ACC112 (cell line): ENCODE measurements at regions not wholly inside any gene's neighbourhood (a gene's known extent, or its start where the extent isn't known, plus 50 kb on each side); places are given as distances from the start of the nearest gene placed in this dataset.

Experiments used
- H2AFZ ChIP-seq: fragments of 200-600 bp; sonication (generic); one replicate; pipeline ENCODE4 v1.6.0; 2017; ENCODE audit warnings: antibody characterized with exemption, low read length; ENCODE audit not compliant: unreplicated experiment
- H3K27ac ChIP-seq: fragments of 200-600 bp; sonication (generic); 2 replicates; pipeline ENCODE4 v1.5.1; 2014; ENCODE audit warnings: low read depth, mild to moderate bottlenecking, antibody characterized with exemption, low read length, moderate library complexity
- H3K27me3 ChIP-seq: fragments of 200-600 bp; sonication (generic); 2 replicates; pipeline ENCODE4 v1.6.1; 2014; ENCODE audit warnings: mild to moderate bottlenecking, antibody characterized with exemption, low read length, moderate library complexity, mixed read lengths; ENCODE audit not compliant: insufficient read depth
- H3K36me3 ChIP-seq: fragments of 200-600 bp; sonication (generic); 2 replicates; pipeline ENCODE4 v1.6.1; 2016; ENCODE audit warnings: mild to moderate bottlenecking, antibody characterized with exemption, low read length, moderate library complexity, mixed read lengths; ENCODE audit not compliant: insufficient read depth
- H3K4me1 ChIP-seq: fragments of 200-600 bp; sonication (generic); one replicate; pipeline ENCODE4 v1.6.1; 2016; ENCODE audit warnings: low read length, mixed read lengths; ENCODE audit not compliant: insufficient read depth, unreplicated experiment, control insufficient read depth
- H3K4me3 ChIP-seq: fragments of 200-600 bp; sonication (generic); 2 replicates; pipeline ENCODE4 v1.5.1; 2014; ENCODE audit warnings: mild to moderate bottlenecking, low read depth, low read length
- H3K79me2 ChIP-seq: fragments of 200-600 bp; sonication (generic); one replicate; pipeline ENCODE4 v1.6.0; 2016; ENCODE audit warnings: low read length; ENCODE audit not compliant: control insufficient read depth, unreplicated experiment, insufficient read depth

DNA sequence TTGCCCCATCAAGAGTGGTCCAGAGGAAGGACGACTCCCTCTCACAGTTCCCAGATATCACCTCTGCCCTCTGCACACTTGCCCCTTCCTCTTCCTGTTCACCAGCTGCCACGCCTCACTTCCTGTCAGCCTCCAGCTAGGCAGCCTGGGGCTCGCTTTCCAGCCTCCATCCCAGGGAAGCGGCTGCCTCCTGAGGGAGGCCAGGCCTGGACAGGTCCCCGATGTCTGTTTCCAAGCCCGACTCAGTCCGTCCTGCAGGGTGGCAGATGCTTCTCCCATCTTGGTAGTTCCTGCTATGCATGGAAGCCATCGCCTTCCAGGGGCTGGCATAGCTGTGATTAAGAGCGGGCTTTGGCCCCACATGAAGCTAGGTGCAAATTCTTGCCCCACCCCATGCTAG lies 233.5 kb upstream of the PMEPA1 start:
- Histone ChIP-seq H3K79me2 (no peaks in the 10 kb centered on the region), H2AFZ (no peak overlapping the region), H3K4me1 (no peaks in the 10 kb centered on the region), H3K4me3 (no peak overlapping the region), H3K27me3 (no peaks in the 10 kb centered on the region), H3K36me3 (no peaks in the 10 kb centered on the region), H3K27ac (no peak overlapping the region)

DNA sequence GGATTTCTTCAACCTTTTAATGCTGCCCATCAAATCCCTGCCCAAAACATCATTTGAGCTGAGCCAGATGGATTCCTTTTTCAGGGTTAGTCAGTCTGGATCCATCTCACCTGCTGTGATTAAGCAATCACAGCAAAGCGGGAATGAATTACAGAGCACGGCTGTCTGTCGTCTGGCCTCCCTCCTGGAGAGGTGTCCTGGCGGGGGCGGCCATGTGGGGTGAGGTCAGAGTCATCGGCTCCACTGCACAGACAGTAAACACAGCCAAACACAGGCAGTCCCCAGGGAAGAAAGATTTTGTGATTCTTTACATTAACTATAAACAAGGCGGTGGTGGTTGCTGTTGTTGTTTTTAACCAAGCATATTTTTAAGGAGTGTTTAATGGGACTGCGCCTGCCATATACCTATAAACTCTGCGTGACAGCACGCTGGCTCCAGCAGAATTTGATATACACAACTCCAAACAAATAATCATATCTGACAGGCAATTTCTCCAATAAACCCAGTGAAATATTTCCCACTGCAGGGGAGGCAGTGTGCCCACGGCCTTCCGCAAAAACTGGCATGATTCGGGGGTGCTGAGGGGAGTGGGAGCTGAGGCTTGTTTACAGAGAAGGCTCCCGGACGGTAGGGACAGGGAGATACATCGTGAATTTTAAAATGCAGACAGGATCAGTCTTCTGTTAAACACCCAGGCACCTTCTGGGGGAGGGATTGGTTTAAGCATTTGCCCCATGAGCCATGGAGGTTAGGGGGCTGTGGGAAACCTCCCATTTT lies 232.0 kb upstream of the PMEPA1 start:
- H2AFZ ChIP-seq = no peak overlapping the region
- H3K36me3 ChIP-seq = no peaks in the 10 kb centered on the region
- no peaks in the 10 kb centered on the region for H3K27me3 ChIP-seq
- no peaks in the 10 kb centered on the region for H3K4me1 ChIP-seq
- no peak overlapping the region for H3K4me3 ChIP-seq
- H3K79me2 ChIP-seq = no peaks in the 10 kb centered on the region
- H3K27ac ChIP-seq = no peak overlapping the region

DNA sequence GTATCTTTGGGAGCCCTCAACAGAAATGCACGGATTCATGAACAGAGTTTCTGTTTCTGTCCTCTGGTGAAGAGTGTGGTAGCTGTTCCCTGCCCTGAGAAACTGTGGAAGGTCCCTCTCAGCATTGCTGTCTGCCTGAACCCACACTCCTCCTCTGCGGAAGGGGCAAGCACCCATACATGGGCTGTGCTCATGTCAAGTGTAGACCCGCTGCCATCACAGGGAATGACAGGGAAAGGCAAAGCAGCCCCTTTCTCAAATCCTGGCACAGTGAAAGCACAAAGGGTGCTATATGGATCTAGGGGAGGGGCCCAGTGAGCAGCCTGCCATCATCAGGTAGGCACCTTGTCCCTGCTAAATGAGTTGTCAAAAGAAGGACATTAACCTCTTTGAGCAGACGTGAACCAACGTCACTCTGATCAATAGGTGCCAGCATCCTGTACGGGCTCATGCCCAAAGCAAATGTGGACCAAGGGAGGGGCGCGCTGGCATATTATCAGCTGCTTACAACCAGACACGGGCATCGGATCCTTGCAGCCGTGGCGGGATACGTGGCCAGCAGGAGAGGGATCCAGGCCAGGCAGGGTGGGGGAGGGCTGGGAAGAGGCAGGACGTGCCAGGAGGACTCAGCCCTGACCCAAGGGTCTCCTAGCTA lies 231.2 kb upstream of the PMEPA1 start:
- H3K4me1 ChIP-seq = no peaks in the 10 kb centered on the region
- no peak overlapping the region for H2AFZ ChIP-seq
- no peak overlapping the region for H3K27ac ChIP-seq
- no peak overlapping the region for H3K4me3 ChIP-seq
- H3K36me3 ChIP-seq = no peaks in the 10 kb centered on the region
- H3K79me2 ChIP-seq = no peaks in the 10 kb centered on the region
- H3K27me3 ChIP-seq = no peaks in the 10 kb centered on the region

DNA sequence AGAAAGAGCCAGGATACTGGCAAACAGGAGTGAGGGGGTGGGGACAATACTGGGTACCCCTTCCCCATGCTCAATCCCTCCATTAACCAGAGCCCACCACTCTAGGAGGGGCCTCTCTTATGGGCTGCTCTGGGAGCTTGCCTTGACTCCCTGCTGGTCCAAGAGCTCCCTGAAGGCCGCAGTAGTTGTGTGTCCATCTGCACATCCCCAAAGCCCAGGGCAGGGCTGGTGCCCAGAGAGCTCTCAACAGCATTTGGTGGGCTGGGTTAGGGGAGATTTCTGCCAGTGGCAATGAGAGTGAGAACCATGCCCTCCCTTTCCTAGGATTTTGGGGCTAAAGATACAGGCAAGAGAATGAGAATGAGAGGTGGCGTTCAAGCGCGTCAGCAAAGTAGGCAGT lies 230.6 kb upstream of the PMEPA1 start:
- no peaks in the 10 kb centered on the region for H3K36me3 ChIP-seq
- H3K27ac ChIP-seq = no peak overlapping the region
- H3K79me2 ChIP-seq = no peaks in the 10 kb centered on the region
- H3K27me3 ChIP-seq = no peaks in the 10 kb centered on the region
- no peak overlapping the region for H2AFZ ChIP-seq
- H3K4me3 ChIP-seq = no peak overlapping the region
- no peaks in the 10 kb centered on the region for H3K4me1 ChIP-seq

DNA sequence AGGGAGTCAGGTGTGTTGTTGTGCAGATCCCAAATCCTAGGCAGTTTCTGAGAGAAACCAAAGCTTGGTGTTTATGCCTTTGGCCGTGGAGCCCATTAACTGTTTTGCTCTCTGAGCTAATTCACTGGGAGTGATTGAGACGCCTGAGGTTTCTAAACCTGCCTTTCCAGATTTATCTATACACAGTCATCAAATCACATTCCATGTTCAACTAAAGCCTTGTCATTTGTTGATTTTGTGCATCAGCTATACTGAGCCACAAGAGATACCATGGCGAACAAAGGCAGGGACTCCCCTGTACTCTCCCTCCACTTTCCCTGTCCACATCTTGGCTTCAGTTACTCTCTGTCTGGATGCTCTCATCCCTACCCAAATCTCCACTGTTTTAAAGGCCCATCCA lies 229.7 kb upstream of the PMEPA1 start:
- no peaks in the 10 kb centered on the region for H3K27me3 ChIP-seq

DNA sequence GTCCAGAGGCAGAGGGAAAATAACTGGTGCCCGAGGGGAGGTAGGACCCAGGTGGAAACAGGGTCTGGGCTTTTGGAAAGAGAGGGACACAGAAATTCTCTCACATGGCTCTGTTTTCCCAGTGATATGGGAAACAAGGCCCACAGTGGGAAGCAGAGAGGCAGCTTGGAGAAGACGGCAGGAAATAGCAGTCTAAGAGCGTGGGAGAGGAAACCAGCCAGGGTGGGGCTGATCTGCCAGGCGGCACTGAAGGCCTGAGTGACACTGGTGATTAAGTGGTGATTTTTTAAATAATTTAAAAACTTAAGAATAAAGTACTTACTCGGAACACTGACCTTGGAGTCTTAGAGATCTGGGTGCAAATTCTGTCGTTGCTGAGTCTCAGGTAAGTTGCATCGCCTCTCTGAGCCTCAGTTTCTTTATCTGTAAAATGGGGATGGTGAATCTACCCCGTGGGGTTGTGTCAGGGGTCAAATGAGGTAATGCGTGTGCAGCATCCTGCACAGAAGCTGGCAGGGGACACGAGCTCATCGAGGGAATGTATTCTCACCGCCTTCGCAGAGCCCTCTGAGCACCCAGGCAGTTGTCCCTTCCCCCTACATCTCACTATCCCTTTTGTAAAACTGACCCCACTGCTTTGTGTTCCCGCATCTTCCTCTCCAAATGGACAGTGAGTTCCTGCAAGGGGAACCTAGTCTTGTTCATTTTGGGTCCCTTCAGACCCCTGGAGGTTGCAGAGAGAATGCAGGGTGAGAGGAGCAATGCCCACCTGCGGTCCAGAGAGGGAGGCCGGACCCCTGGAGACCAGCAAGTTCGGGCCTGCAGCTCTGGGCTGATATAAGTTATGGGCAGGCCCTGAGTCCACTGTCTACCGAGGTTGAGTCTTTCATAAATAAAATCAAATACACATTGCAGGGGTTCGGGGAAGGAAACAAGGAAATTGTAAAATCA lies 228.6 kb upstream of the PMEPA1 start:
- Histone ChIP-seq H3K27me3 (no peaks in the 10 kb centered on the region), H3K27ac (no peak overlapping the region)

More for the DNA sequence above, 229.7 kb upstream of the PMEPA1 start:
- no peaks in the 10 kb centered on the region for H3K79me2 ChIP-seq
- H3K4me1 ChIP-seq = no peaks in the 10 kb centered on the region
- no peak overlapping the region for H3K27ac ChIP-seq
- no peak overlapping the region for H3K4me3 ChIP-seq
- no peak overlapping the region for H2AFZ ChIP-seq
- H3K36me3 ChIP-seq = no peaks in the 10 kb centered on the region

DNA sequence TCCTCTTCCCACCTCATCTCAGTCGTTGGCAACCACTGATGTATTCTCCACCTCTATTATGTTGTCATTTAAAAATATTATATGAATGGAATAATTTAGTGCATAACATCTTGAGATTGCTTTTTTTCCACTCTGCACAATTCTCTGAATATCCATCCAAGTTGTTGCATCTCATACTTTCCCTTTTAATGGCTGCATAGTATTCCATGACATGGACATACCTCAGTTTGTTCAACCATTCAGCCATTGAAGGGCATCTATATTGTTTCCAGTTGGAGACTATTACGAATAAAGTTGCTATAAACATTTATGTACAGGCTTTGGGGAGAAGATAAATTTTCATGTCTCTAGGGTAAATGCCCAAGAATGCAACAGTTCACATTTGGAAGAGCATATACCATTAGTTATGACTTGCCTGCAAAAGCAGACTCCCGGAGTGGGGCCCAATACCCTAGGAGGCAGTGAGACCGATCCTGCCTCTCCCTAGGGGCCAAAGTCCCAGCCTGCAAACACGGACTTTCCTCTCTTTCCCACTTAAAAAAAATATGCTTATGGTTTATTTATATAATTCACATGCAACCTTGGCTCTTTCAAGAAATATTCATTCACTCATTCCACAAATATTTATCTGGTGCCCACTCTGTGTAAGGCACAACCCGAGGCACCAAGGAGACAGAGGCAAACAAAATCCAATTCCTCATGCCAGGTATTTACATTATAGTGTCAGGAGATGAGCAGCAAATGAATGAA lies 227.0 kb upstream of the PMEPA1 start:
- H3K36me3 ChIP-seq = no peaks in the 10 kb centered on the region
- no peak overlapping the region for H3K4me3 ChIP-seq
- H3K27me3 ChIP-seq = no peaks in the 10 kb centered on the region
- H3K27ac ChIP-seq = no peak overlapping the region
- no peaks in the 10 kb centered on the region for H3K79me2 ChIP-seq
- H3K4me1 ChIP-seq = no peaks in the 10 kb centered on the region
- H2AFZ ChIP-seq = no peak overlapping the region

More for the DNA sequence above, 228.6 kb upstream of the PMEPA1 start:
- Histone ChIP-seq H3K4me3 (no peak overlapping the region), H3K4me1 (no peaks in the 10 kb centered on the region), H2AFZ (no peak overlapping the region), H3K36me3 (no peaks in the 10 kb centered on the region), H3K79me2 (no peaks in the 10 kb centered on the region)

DNA sequence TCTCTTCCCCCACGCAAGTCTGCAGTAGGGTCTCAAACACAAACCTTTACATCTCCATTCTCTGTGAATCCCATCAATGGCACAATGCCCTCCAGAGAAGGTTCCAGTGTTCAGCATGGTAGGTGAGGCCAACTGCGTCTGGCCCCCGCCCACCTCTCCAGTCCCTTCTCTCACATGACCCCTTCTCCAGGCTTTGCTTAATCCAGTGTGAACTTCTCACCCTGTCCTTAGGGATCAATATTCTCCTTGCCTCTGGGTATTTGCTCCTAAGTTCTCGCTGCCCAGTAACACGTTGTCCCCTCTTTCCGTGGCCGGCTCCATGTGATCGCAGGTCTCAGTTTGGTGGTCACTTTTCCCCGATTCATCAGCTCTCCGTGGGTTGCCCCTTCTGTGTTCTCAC lies 225.1 kb upstream of the PMEPA1 start:
- Histone ChIP-seq H2AFZ (no peak overlapping the region), H3K27ac (no peak overlapping the region), H3K79me2 (no peaks in the 10 kb centered on the region), H3K36me3 (no peaks in the 10 kb centered on the region), H3K27me3 (no peaks in the 10 kb centered on the region), H3K4me3 (no peak overlapping the region), H3K4me1 (no peaks in the 10 kb centered on the region)

DNA sequence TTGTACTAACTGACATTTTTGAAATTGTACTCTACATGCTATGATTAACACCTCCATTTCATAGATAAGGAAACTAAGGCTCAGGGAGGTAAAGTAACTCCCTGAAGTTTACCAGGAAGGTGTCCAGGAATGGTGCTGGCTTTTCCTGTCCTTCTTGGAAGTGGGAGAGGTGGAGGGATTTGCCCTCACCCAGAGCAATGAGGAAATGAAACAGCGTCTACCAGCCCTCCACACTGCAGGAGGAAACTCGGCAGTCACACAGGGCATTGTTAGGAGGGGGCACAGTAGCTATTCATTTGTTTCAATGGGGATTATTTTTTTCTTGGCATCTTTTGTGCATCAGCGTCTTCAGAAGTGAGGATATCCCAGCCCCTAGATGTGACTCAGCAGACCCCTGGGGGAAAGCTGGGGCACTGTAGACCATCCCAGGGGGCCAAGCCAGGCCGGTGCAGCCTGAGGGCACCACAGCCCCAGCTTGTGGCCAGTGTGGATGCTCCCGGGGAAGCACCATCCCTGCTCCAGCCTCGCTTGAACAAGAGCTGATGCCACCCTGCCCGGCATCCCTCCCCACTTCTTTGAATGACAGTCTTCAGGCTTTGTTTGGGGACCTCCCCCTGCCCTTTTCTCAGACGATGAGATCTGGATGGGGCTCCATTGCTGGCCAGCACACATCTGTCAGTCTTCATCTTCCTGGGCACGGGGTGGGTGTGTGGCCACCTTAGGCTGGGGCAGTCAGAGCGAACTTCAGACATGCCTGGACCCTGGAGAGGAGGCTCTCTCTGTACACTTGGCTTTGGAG lies 224.4 kb upstream of the PMEPA1 start:
- Histone ChIP-seq H3K4me3 (no peak overlapping the region), H2AFZ (no peak overlapping the region), H3K79me2 (no peaks in the 10 kb centered on the region), H3K36me3 (no peaks in the 10 kb centered on the region), H3K4me1 (no peaks in the 10 kb centered on the region), H3K27ac (no peak overlapping the region), H3K27me3 (no peaks in the 10 kb centered on the region)
